Right kidney (tissue), 1 donor: ENCODE measurements at regions not wholly inside any gene's neighbourhood (a gene's known extent, or its start where the extent isn't known, plus 50 kb on each side); places are given as distances from the start of the nearest gene placed in this dataset.
"Not testable (repeated sequence)": the region's sequence is repeated elsewhere in the genome, so short reads cannot be mapped to it uniquely, and the experiment has no call there.

ENCODE experiments used
- DNase-seq: peaks from one replicate; pipeline ENCODE4 v3.0.0-alpha.2; 2016

GRCh38 chr6:10177704-10178103, 237.2 kb downstream of the TFAP2A start:
- DNase-seq: no peak

- DNase-seq: no peak
Observed at GRCh38 chr6:10175362-10175761, 239.5 kb downstream of the TFAP2A start.

GRCh38 chr6:10174761-10175160, 240.1 kb downstream of the TFAP2A start:
- DNase-seq: no peak

DNA sequence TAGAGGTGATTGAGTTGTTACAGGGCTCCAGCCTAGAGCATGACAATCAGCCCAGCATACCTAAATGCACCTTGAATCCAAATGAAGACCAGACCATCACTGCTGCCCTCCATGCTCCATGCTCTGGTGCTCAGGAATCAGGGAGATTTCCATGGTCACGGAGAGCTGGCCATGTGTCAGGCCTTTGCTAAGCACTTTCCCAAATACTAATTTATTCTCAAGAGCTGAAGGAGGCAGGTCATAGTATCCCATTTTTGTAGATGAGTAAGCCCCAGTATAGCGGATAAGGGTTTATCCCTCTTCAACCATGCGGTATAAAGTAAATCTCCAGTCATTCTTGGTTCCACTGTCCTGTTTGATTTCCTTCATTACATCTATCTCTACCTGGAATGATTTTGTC, 240.8 kb downstream of the TFAP2A start:
- no peak for DNase-seq

DNA sequence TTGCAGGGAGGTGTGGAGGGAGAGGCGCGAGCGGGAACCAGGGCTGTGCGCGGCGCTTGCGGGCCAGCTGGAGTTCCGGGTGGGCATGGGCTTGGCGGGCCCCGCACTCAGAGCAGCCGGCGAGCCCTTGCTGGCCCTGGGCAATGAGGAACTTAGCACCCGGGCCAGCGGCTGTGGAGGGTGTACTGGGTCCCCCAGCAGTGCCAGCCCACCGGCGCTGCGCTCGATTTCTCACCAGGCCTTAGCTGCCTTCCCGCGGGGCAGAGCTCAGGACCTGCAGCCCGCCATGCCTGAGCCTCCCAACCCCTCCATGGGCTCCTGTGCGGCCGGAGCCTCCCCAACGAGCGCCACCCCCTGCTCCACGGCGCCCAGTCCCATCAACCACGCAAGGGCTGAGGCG, 243.2 kb downstream of the TFAP2A start:
- DNase-seq: not testable (repeated sequence)

DNA sequence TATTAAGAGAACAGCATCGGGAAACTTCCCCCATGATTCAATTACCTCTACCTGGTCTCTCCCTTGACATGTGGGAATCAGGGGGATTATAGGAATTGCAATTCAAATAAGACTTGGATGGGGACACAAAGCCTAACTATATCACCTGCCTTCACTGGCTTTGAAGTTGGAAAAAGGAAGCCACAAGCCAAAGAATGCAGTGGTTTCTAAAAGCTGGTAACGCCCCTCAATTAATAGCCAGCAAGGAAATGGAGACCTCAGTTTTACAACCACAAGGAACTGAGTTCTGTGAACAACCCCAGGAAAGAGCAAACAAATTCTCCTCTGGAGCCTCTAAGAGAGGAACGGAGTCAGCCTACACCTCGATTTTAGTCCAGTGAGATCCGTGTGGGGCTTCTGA, 244.1 kb downstream of the TFAP2A start:
- no peak for DNase-seq

DNA sequence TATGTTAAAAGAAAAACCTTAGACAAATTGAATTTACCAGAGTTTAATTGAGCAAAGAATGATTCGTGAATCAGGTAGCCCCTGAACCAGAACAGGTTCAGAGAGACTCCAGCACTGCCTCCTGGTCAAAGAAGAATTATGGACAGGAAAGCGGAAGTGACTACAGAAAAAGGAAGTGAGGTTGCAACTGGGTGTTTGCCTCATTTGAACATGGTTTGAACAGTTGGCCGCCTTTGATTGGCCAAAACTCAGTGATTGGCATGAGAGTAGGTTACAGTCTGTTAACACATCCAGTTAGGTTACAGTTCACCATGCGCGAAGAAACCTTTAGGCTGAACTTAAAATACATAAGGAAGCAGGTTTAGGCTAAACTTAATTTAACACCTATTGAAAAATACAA, 248.8 kb downstream of the TFAP2A start:
- DNase-seq: no peak

DNA sequence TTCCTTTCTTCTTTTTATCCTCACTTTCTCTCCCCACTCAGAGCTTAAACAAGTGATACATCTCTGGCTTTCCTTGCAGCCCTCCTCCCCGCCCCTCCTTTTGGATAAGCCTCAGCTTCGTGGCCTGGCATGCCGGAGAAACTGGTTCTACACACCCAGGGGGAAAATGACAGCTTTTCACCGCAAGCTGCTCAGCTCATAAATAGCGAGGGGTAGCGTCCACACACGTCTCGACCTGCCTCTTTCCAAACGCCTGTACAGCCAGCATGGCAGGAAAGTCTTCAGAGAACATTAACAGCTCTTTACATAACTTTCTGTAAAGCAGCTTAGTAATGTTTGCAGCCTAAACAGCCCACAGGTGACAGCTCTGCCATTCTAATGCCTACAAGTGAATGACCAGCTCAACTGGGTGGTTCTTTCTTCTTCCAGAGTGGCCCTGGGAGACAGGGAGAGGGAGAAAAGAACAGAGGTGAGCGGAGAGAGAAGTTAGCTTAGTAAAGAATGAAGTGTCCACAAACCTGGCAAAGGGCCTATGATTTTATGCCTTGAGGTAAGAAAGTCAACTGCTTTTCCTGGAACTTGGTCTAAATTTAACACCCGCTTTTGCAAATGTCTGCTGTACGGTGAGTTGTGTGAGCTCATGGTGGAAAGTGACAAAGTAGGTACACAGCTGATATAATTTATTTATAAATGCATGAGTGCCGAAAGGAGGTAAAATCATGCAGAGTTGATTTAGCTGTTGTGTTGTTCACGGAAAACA, 251.5 kb downstream of the TFAP2A start:
- peak; percentile 30 for DNase-seq

GRCh38 chr6:10156875-10157274, 258.0 kb downstream of the TFAP2A start:
- no peak for DNase-seq

GRCh38 chr6:10154251-10154650, 260.6 kb downstream of the TFAP2A start:
- no peak for DNase-seq

GRCh38 chr6:10151144-10151915, 263.5 kb downstream of the TFAP2A start:
- no peak for DNase-seq

DNA sequence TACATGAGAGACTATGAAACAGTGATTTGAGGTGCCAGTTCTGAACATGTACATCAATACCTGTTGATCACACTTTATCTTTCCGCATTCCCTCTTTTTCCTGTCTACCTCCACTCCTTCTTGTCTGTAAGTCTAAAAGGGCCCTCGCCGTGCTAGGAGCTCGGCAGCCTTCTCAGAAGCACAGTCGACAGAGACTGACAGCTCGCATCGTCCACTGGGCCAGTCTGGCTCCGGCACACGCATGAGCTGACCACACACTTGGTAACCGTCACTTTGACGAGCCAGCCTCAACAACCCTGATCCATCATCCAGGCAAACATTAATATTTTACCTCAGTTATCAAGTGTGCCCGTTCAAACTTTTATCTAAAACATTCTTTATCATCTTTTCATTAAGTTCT, 265.3 kb downstream of the TFAP2A start:
- DNase-seq: no peak

DNA sequence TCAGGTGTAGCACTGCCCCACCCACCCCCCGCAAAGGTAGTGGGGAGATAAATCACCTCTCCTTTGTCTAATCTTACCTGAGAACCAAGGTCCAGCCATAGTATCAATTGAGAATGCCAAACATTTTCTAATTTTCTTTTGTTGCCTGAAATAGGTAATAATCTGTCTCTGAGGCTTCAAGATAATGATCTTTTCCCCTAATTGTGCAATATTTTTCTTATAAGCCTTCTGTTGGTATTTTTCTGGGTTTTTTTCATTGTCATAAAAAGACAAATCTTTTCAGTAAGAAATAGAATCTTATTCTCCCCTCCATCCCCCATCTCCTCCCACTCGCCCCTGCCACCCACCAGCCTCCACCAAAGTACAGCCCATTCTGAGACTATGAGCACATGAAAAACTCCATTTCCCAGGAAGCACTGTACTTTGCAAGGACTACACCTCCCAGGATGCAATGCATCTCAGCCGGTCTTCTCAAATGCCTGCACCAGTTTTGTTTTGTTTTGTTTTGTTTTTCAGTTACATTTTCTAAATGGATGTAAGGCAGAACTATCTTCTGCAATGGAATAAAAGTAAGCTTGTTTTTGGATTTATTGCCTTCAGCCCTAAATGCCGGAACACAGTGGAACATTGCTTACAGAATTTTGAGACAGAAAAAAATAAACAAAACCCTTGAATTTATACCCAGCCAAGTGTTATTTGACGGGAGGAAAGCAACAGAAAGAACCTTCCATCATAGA, 268.0 kb downstream of the TFAP2A start:
- peak; percentile 19 for DNase-seq

DNA sequence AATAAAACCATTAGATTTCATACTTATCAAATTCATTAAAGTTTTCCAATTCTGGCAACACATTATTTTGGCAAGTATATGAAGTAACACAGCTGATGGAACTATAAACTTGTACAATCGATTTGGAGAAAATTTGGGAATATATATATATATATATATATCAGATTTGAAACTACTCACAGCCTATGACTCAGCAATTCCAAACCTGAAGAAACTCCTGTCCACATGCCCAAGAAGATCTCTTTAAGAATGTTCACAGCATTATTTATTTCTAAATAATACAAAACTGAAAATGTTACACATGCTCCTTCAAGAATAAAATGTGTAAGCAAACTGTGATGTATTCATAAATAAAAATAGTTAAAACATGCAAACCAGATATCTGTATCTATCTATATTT, 270.1 kb downstream of the TFAP2A start:
- DNase-seq: no peak

- no peak for DNase-seq
Observed at GRCh38 chr6:10141746-10142443, 273.0 kb downstream of the TFAP2A start.

DNA sequence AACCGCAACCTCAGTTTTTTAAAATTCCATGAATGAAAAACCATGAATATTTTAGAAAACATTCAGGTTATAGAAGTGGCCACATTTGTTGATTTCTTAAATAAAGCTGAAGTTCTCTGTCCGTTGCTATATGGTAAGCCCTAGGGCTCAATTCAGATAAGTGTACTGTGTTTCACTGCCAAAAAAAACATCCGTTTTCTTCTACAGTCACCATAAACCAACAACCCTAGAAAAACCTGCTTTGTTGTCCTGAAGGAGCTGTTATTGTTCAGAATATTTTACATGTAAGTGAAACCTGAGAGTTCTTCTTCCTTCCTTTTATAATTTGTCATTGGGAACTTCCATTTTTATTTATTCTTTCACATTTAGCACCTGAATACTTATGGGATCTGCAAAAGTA, 274.1 kb downstream of the TFAP2A start:
- DNase-seq: no peak

DNA sequence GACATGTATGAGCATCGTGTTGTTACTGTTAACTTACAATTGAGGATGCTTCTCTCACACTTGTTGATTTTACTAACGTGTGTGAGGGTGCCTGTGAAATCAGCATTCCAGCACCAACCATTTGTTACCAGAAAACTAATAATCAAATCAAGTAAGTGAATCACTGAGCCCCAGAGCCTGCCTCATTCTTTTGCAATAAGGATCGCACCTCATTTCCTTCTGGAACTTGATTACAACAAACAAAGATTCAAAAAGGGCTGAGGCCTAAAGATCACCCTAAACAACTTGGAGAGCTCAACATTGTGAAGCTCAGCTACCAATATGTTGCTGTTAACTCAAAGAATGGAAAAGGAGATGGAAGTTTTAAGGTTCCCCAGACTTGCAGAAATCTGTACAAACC, 274.7 kb downstream of the TFAP2A start:
- DNase-seq: no peak

DNA sequence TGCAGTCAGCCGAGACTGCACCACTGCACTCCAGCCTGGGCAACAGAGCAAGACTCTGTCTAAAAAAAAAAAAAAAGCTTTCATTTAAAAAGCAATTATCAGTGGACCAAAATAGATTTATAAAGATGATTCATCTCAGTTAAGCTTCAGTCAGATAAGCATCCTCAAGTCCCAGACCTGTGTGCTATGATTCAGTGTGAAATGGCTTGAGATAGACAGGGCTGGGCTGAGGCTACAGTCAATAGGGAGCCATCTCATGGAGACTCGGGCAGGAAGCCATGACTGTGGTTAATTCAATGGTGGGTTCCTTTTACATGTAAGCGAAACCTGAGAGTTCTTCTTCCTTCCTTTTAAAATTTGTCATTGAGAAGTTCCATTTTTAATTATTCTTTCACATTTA, 276.0 kb downstream of the TFAP2A start:
- DNase-seq: no peak

DNA sequence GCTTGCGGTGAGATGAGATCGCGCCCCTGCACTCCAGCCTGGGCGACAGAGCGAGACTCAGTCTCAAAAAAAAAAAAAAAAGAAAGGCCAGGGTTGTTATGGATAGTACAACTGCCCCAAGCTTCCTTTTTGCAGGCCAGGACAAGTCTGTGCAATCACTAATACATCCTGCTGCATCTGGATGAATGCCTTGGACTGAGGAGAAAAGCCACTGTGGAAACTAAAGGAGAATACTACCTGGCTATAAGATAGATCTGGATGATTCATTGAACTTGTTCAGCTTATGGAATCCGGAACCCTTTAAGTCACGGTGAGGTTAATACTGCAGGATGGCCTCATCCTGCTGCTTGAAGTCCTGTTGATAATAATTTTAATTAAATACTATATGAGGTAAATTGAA, 278.2 kb downstream of the TFAP2A start:
- no peak for DNase-seq

DNA sequence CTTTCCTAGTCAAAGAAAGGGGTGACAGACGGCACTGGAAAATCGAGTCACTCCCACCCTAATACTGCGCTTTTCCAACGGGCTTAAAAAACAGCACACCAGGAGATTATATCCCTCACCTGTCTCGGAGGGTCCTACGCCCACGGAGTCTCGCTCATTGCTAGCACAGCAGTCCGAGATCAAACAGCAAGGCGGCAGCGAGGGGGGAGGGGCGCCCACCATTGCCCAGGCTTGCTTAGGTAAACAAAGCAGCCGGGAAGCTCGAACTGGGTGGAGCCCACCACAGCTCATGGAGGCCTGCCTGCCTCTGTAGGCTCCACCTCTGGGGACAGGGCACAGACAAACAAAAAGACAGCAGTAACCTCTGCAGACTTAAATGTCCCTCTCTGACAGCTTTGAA, 280.7 kb downstream of the TFAP2A start:
- DNase-seq: not testable (repeated sequence)

GRCh38 chr6:10128721-10129120, 286.2 kb downstream of the TFAP2A start:
- no peak for DNase-seq

GRCh38 chr6:10122164-10122563, 292.7 kb downstream of the TFAP2A start:
- no peak for DNase-seq
